GM21526 (cell line): ENCODE measurements at regions not wholly inside any gene's neighbourhood (a gene's known extent, or its start where the extent isn't known, plus 50 kb on each side); places are given as distances from the start of the nearest gene placed in this dataset.
"Not testable (repeated sequence)": the region's sequence is repeated elsewhere in the genome, so short reads cannot be mapped to it uniquely, and the experiment has no call there.

Source experiments
- ATAC-seq: cut with Tn5 transposase; IDR thresholded peaks from one replicate; pipeline ENCODE4 v1.9.1; 2021; ENCODE audit warnings: moderate library complexity; ENCODE audit not compliant: unreplicated experiment, low FRiP score

DNA sequence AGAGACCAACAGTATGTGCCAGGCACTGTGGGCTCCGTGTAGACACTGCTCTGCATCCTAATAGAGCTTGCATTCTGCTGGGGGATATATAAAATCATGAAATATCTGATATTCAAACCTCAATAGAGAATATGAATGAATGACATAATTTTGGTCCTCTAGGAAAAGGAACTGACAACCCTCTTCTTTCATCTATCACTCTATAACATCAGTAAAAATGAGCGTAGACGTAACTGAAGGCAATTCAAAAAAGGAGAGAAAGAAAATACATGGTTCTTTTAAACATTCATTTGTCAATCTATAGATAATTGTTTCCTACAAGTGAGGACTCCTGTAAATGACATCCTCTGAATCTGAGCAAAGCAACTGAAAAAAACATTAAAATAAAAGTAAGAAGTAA lies 607.4 kb upstream of the LRRN3 start:
- no peak for ATAC-seq

DNA sequence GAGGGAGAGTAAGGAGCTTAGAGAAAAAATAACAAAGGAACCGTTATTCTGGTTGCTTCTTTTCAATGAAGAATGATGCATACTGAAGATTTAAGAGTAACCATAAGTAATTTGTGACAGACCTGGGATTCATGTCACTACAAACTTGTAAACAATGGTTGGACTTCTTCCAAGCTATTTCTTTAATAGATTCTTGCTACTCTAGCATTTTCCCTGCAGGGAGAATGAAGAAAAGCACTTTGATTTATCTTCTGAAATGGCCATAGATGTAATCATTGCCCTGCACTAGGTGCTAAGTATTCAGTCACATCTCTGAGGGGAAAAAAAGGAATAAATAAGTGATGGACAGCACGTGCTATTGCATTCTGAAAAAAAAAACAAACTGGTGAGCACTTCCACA lies 606.6 kb upstream of the LRRN3 start:
- no peak for ATAC-seq

DNA sequence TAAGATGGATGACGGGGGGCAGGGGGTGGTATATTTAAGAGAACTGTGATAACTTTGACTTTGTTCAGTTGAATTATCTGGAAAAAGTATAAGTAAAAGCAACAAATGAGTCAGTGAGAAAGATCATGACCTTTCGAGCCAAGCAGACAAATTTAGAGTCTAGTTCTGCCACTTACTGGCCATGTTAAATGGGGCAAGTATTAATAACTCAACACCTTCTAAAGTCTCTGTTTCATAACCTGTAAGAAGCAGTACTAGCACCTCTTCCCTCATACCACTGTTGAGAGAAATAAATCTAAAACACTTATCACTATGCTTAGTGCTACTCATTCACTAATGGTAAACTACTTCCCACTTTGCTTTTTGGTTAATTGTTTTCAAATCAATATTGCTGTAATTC lies 604.4 kb upstream of the LRRN3 start:
- ATAC-seq = peak; percentile 61

DNA sequence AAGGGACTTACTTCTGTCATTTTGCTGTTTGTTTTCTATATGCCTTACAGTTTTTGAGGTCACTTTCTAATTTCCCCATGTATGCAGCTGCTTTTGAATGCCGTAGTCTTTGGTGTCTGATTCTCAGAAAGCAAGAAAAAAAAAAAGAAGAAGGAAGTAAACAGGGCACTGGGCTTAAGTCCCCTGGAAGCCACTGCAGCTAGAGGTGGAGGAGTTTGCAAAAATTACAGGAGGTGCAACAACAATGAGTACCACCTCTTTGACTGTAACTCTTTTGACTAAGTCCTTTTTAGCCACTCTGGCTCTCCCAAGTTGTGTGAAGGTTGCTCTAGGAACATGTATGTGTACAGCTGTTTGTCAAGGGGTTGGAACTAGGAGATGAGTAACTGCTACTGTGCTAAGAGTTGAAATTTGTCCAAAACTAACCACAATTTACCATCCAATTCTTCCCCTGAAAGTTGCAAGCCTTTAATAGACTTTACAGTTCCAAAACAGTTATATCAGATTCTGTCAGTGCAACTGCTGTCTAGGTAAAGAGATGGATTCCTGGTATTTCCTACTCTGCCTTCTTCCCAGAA lies 588.0 kb upstream of the LRRN3 start:
- no peak for ATAC-seq

DNA sequence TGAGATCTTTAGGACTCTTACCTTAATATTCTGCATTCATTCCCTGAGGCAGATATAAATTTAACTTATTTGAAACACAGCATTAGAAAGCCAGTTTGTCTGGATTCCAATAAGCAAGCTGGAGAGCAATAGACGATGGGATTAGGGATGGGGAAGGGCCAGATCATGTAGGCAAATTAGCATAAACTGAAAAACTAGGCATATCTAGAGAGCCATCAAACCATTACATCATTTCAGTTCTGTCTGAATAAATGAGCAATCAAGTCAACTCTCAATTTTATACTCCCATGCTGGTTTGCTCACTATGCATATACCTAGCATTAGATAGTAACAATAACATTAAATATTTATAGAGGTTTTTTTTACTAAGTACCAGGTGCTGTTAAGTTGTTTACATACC lies 583.6 kb upstream of the LRRN3 start:
- no peak for ATAC-seq

DNA sequence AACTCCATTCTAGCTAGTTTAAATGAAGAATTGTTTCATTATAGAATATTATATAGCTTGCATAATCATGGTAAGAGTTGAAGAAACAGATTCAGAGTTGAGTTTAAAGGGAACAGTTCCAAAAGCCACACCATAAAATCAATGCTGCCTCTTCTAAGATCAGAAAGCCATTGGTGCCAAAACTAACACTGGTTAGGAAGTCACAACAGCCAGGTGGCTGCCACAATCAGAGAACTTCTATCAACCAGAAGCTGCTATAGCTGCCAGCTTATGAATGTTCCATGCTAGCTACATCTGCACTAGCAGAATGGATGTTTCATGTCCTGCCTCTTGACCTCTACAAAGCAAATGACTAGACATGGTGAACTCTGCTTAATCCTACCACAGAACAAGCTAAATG lies 583.1 kb upstream of the LRRN3 start:
- ATAC-seq = no peak

DNA sequence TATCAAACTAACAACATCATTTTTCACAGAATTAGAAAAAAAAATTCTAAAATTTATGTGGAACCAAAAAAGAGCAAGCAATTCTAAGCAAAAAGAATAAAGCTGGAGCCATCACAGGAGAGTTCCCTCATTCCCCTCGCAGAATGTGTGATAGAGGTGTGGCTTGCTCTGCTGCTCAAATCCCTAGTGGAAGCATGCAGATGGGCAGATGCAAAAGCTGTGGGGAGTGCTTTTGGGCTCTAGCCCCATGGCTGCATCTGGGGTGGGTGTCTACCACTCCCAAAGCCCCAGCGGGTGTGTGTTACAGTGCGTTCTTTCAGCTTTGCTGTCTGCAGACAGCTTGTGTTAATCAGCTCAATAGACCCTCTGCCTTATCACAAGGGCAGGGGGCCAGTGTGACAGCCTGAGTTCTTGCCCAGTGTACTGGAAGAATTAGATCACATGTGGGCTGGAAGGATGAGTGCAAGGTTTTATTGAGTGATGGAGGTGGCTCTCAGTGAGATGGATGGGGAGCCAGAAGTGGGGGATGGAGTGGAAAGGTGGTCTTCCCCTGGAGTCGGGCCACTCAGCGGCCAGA lies 575.9 kb upstream of the LRRN3 start:
- ATAC-seq = not testable (repeated sequence)

DNA sequence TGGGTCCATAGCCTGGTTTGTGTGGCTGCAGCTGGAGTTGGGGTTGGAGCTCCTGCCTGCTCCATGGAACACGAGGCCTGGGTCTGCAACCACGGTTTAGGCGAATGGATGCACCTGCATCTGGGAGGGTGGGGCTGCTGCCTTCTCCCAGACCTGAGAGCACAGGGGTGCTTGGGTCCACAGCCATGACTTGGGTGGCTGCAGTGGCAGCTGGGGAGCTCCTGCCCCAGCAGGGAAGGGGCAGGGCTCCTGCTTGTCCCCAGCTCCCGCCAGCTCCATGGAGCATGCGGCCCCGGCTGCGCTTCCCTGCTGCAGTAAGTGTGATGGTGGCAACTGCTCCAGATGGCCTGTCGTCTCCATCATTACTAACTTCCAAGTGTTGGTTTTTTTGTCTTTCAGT lies 571.1 kb upstream of the LRRN3 start:
- ATAC-seq = no peak

DNA sequence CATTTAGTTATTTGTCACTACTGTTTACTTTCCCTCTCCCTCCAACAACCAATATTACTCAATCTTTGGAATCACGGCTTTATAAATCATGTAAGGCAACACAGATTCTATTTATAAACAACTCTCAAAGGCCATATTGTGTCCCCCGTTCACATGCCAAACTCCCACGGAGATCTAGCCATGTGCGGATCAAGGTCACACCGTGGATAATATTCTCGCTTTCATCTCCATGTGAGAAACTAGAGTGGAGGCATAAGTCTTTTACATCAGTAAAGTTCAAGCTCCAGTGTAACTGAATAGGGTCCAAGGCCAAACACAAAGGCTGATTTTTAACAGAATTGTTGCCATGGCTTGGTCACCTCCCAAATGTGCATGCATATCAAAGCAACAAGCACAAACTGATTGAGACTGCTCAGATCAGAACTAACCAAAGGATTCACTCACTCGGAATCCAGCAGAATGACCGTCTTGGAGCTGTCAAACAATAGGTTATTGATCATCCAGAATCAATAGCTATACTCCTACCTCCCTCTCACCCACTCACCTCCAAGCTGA lies 569.5 kb upstream of the LRRN3 start:
- ATAC-seq = no peak

DNA sequence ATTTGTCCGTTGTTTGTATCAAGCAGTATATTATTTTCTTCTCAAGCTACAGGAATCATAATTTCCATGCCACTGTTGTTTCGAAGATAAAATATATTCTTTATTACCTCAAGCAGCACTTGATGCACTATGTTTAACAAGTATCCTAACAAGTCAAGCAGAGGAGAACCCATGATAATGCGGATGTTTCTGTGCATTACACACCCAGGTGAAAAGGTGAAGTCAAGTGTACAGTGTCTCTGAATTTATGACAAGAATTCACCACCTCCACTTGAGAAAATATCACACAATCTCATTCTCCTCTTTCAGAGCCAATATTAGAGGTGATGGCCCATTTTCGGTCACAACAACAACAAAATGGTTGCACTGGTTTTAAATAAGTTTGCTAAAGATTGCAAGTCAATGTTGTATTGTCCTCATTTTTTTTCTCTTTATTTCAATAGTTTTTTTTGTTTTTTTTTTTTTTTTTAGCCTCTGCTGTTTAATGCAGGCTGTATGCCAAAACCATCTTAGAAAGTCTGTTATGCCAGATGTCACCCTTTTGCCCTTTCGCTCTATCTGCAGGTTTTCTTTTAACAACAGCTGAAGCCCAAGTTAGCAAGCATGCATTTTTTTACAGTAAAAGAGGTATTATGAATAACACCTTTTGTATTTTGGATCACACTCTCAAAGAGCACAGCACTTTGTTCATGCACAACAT lies 568.7 kb upstream of the LRRN3 start:
- no peak for ATAC-seq

DNA sequence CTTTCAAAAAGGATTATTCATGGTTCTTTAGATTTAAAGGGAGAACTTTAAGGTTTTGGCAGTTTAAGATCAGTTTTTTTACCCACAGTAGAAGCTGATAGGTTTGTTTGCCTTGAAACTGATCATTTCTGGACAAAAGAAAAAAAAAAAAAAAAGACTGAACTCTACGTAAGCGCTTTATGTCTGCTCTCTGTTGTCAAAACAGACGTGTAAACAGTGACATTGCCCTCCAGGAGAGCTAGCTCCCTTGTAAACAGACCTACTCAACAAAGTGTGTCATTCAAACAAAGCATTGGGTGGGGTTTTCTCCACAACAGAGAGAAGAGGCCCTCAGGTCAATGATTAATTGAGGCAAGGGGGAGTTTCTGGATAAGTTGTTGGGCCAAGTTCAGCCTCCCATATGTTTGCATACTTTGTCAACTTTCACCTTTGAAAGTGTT lies 568.1 kb upstream of the LRRN3 start:
- no peak for ATAC-seq

DNA sequence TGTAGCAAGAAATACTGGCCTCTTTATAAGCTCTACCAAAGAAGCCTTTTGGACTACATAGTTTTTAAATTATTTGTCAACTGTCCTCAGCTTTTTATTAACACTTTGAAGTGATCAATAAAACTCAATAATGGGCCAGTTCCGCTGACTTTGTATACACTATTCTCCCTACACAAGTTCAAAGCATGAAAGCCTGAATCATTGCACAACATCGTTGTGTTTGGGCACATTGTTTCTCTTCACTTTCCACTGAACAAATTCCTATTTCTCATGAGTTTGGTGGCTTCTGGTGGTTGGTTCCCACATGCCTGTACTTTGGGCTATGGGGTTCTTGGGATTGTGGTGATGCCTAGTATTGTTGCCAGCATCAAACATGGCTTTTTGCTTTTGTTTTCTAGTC lies 561.8 kb upstream of the LRRN3 start:
- ATAC-seq = no peak

DNA sequence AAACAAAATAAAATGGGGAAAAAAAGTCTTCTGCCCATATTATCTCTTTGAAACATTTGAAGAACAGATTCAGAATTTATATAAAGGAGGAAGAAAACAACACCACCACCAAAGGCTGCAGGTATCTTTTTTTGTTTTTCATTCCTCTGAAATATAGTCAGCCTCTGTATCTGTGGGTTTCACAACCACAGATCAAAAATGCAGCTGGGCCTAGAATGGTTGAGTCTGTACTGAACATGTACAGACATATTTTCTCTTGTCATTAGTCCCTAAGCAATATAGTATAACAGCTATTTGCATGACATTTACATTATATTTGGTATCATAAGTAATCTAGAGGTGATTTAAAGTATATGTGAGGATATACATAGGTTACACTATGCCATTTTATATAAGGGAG lies 559.7 kb upstream of the LRRN3 start:
- ATAC-seq = no peak

DNA sequence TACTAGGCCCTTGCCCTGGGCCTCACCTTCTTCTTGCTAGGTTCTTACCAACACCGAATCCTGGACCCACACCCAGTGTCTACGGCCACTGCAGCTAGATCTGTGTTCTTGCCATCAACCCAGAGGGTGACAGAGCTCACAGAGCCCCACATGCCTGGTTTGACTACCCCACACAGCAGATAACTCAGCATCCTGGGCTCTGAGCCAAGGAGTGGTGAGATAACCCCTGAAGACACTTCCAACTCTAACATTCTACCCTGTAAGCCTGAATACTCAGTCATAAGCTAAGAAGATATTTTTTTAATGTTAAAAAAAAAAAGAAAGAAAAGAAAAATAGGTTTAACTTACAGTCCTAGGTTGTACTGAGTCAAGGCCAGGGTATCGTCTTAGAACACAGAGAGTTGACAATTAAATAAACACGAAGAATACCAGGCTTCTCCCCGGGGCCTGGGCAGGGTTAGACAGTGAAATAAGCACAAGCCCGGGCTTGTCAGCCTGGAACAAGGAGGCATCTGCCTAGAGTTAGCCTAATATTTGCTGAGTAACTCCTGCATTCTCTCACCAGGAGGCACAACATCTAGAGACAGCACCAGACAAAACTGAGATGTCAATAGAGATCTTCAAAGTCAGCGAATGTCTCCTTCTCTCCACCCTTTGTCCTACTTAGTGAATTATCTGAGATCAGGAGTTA lies 556.5 kb upstream of the LRRN3 start:
- no peak for ATAC-seq

DNA sequence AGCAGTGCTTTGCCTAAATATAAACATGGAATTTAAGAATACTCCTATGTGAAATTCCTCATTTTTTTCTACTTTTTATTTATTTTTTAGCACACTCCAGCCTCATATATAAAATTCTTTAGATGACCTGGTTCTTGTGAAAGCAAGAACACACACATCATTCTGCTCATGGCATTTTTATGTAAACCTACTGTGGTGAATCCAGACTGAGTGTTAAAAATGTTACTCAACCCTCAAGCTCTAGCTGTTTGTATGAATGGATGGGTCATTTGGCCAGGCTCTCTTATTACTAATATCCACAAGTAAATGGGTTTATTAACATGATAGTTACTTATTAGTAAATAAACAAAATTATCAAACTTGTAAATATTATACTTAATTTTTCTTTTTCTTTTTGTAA lies 551.7 kb upstream of the LRRN3 start:
- no peak for ATAC-seq

DNA sequence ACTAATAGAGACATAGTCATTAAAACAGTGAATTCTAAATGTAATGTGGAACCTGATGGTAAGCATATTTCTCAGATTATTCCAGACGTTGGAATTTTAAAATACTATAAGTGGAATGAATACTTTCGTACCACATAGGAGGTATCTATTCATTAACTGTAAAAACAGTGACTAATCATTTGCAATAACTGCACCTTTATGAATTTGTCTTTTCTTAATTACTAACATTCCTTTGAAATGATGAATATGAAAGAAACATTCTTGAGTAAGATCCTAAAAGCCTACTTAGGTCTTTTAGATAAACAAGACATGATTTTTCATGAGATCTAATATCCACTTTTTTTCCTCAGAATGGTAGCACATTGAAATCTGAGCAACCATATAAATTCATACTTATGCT lies 549.0 kb upstream of the LRRN3 start:
- no peak for ATAC-seq

DNA sequence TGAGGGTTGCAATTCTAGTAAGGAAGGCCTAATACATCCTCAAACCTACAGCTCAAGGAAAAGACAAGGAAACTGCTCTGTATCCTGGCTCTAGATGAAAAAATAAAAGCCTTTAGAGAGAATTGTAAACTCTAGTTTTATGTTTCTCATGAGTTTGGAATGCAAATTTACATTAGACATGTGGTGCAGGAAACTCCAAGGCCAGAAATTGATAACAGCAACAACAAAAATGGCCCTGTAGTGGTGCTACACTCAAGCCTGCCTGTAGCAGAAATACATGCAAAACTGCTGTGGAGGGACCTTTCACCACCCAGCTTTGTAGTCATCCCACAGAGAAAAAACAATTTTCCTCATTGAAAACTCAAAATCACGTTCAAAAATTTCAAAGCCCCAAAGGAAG lies 546.7 kb upstream of the LRRN3 start:
- no peak for ATAC-seq

DNA sequence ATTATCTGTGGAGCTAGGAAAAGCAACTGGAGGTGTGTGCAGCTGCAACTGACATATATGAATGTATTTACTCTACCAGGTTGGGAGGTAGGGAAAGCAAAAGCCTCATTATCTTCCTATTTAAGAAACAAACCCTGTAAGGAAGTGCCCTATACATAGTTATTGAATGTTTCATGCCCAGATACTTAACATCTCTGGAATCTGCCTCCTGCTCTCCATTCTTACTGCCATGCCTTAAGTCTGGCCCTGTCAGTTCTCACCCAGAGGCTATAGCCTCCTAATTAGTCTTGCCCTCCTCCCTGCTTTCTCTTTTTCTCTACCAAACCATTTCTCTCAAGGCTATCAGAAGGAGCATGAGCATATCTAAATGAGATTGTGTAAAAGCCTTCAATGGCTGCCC lies 542.6 kb upstream of the LRRN3 start:
- ATAC-seq = no peak

DNA sequence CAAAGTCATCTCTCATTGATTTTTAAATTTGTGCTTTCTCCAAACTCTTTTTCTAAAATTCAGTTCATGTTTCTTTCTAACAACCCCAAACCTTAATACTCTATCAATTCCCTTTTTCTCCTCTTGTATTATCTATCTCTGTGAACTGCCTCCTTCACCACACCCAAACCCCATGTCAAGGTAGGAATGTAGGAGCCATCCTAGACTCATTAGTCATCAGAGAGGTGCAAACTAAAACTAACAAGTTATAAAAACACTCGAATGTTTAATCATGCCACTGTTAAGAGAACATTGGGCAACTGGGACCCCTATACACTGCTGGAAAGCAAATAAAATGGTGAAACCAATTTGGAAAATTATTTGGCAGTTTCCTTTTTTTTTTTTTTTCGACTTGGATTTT lies 533.8 kb upstream of the LRRN3 start:
- ATAC-seq = no peak

DNA sequence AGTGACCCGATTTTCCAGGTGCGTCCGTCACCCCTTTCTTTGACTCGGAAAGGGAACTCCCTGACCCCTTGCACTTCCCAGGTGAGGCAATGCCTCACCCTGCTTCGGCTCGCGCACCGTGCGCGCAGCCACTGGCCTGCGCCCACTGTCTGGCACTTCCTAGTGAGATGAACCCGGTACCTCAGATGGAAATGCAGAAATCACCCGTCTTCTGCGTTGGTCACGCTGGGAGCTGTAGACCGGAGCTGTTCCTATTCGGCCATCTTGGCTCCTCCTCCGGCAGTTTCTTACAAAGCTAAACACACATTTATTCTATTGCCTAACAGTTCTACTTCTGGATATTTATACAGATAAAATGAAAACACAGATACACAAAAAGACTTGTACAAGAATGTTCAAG lies 527.6 kb upstream of the LRRN3 start:
- not testable (repeated sequence) for ATAC-seq

DNA sequence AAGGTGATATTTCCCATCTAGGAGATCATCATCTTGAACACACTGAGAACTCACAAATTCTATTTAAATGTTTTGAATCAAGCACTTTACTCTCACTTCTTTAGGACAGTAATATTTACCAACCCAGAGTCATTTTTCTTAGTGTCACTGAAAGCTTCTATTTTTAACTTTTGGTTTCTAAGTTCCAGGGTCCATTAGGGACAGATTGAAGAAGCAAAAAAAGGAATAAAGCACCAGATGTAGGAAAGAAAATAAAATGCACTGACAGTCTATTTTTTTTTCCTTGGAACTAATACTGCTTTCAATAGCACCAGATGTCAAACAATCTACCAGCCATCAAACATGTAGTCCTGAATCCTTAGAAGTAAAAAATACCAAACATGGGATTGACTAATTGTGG lies 526.7 kb upstream of the LRRN3 start:
- no peak for ATAC-seq
